HuH-7 (cell line): ENCODE measurements at regions not wholly inside any gene's neighbourhood (a gene's known extent, or its start where the extent isn't known, plus 50 kb on each side); places are given as distances from the start of the nearest gene placed in this dataset.
A peak's percentile ranks its signal among the peaks of the same experiment; 100 is the strongest.

Experiments used
- DNase-seq: peaks from one replicate; pipeline ENCODE4 v3.0.0; 2011; ENCODE audit warnings: low spot score

DNA sequence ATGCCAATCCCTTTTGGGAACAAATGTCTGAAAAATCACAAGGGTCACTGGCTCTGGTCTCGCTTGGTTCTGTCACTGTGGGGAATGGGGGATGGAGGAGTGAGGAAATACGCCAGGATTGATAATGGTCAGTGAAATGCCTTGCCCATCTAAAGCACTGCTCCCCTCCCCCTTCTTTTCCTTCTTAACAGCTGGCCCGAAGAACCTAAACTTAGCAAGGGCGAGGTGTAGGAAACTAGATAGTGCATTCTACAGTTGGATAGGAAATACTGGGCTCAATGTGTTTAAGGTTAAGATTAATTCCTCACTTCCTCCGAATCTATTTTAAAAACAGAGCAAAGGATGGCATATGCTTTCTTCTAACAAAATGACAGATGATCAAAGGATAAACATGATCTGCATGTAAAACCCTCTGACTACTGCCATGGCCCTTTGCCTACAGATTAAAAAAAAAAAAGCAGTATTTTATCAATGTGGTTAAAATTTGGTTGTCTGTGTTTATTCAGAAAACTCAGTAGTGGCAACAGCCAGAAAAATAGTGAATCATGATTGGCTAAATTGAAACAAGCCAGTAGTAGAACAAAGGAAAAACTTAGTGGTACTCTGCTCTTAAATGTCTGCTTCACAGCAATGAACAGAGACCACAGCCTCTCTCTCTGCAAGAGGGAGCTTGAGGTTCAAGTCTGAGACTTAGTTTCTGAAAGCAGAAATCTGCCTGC, 86.1 kb upstream of the VAV3 start:
- DNase-seq, result no peak

DNA sequence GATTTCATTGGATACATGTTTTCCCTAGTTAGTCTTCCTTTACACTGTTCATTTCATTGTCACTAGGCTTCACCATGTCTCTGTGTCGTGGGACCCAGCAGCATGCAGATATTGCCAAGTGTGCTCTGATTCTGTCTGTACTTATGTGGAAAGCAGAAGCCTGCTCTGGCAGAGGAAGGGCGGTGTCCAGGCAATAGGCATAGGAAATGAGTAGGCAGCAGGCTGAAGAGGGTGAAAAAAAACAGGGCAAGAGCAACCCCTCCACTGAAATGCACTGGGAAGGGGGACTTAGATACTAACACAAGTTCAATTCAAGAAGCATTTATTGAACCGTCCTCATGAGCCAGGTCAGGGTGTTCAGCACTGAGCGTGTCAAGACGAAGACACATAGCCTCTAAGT, 85.2 kb upstream of the VAV3 start:
- DNase-seq, result no peak

DNA sequence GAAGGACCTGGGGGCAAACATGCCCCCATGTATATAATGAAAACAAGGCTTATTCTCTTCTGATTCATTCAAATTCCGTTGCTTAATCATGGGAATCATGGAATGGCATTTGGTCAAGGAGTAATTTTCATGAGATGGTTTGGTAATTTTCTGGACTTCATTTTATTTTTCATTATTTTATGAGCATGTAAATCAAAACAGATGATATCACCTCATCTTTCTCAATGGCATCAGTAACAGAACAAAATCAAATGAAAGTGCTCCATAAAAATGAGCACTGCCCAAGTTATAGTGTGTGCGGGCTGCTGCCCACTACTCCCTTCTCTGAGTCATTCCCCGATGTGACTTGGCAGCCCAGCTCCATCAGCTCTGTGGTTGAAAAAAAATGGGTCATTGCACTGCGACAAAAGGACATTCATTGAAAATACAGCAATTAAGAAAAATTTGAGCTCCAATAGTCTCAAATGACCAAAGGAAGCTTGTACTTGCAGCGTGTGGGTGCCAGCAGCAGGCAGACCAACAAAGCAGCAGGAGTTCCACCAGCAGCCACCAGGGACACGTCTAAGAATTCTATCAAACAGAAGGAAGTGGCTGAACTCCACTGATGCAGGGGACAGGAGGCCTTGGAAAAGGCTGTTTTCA, 84.3 kb upstream of the VAV3 start:
- peak; percentile 31 for DNase-seq

DNA sequence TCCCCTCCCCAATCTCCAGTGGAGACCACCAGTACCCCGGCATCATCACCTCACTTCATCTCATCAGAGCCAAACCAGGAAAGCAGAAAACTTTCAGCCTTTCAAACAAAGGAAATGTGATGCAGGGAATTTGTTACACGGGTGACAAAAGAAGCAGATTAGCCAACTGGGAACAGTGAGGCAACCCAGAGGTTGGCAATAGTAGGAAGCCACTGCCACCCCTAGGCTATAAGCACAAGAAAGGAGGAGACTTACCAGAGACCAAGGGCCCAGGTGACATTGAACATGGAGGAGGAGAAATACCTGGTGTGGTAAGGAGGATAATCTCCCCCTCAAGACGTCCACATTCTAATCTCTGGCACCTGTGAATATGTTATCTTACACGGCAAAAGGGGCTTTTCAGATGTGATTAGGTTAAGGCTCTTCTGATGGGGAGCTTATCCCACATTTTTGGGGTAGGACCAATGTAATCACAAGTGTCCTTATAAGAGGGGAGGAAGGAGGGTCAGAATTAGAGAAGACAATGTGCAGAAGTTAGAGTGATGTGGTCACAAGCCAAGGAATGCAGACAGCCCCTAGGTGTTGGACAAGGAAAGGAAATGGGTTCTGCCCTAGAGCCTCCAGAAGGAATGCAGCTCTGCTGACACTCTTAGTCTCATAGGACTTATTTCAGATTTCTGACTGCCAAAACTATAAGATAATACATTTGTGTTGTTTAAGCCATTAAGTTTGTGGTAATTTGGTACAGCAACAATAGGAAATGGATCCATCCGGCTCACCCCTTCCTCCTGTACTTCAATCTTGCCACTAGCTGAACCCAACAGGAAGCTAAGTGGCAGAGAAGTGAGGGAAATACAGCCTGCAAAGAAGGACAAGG, 83.6 kb upstream of the VAV3 start:
- DNase-seq, result no peak

DNA sequence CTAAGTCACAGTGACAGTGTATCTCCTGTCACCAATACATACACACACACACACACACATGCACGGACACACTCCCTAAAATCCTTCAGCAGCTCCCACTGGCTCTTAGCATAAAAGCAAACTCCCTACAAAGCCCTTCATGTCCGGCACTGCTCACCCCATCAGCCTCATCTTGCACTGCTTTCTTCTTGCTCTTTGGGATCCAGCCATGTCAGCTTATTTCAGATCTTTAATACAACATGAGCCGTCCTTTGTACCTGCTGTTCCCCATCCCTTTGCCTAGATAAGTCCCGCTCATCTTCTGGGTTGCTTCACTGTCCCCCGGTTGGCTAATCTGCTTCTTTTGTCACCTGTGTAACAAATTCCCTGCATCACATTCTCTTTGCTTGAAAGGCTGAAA, 82.1 kb upstream of the VAV3 start:
- DNase-seq, result no peak

DNA sequence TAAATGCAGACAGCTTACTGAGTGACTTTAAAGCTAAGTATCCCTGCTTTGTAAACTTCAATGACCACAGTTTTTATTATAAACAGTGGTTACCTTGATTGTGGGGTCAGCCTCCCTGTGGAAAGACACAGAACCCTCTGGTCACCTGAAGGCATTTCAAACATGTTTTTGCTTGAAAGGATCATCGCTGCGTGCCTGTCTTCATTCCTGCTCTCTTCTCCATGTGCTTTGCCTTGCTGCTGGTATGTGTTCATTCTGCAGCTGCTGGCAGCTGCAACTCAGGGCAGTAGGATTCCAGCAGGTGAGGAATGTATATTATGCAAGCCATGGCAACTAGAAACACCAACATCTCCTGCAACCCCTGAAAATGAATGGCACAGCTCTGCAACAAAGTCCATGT, 81.0 kb upstream of the VAV3 start:
- no peak for DNase-seq

DNA sequence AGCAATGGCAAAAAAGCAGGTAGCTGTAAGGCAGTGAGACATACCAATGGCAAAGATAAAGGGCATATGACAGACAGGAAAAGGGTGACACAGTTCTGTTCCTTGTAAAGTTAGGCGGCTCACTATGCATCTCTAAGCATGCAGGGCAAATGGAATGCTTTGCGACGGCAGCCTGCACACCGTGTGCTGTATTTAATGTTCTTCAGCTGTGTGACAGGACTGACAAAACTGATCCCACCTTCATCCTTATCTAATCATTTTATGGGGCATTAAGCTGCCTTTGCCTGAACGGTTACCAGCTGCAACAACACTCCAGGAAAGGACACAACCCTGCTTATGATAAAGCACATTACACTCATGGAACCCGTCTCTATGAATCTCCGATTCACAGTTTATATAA, 80.5 kb upstream of the VAV3 start:
- DNase-seq, result no peak

DNA sequence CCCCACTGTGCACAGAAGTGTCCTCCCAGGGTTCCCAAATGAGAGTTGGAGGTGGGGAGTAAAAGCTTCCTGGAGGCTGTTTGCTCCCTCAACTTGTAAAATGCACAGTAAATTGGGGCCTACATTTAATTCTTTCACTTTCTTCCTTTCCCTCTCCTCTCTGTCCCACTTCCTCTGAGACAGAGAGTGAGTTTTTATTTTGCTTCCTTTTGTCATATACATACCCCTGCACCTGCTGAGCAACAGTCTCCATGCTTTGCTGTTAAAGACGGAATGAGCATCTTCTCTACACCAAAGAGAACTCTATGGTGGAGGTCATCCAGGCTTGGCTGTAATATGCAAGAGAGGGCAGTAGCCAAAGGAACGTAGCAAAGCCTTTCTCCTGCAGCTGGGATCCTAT, 79.3 kb upstream of the VAV3 start:
- DNase-seq, result no peak

DNA sequence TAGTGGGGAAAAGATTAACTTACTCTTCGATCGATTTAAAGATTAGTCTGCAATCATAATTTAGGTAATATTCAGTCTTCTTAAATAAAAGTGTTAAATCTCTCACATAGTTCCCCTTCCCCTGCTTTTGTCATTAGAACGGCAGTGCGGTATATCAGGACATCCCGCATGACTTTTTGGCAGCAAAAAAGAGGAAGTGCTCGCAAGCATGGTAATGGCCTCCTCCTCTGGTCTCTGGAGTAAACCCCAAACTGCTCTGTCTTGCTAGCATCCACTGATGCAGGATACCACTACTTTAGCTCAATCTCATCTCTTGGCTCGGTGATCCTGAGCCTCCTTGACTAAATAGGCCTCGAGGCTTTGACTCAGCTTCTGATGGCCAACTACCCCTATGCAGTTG, 78.7 kb upstream of the VAV3 start:
- DNase-seq, result no peak

DNA sequence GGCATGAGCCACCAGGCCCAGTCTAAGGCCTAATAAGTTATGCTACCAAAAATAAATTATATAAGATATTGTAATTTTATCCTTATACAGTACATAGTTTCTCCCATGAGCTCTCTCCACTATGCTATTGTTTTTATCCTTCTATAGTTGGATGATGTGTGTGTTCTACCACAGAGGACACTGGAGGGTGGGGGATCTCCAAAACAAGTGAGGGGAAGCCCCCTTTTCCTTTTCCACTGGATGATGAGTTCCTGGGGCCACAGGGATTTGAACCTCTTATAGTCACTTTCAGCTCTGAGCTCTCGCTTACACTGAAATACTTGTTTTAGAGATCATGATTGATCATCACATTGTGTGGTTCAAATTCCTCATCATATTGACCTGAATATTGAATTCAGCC, 77.6 kb upstream of the VAV3 start:
- DNase-seq, result no peak

DNA sequence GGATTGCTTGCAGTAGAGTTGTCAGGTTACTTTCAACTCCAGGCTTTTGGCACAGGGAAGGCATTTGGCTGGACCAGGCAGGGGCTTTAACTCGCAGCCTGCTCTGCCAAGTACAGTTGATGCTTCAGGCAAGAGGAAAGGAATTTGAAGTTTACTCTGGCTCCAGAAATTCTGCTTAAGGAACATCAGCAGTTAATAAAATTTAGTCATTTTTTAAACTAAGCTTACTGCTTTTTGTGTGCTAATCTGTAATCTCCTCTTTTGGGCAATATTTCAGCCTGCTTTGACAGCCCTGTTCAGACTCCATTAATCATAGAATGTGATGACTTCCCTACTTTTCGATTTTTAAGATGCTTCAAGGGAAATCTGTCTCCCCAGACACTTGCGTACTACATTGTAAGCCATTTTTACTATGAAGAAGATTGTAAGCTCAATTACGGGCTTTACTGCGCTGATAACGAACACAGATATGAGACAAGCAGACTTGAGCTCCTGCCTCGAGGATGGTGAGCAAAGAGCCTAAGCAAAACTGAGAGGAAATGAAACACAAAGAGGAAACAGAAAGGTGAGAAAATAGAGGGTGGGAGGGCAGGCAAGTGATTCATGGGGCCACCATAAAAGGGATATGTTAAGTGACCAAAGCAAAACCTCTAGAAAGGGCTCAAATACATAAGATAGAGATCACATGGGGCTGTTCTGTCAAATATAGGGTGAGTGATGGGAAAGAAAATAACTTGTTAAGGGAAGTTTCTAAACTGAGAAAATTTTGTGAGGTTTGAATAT, 76.6 kb upstream of the VAV3 start:
- no peak for DNase-seq

DNA sequence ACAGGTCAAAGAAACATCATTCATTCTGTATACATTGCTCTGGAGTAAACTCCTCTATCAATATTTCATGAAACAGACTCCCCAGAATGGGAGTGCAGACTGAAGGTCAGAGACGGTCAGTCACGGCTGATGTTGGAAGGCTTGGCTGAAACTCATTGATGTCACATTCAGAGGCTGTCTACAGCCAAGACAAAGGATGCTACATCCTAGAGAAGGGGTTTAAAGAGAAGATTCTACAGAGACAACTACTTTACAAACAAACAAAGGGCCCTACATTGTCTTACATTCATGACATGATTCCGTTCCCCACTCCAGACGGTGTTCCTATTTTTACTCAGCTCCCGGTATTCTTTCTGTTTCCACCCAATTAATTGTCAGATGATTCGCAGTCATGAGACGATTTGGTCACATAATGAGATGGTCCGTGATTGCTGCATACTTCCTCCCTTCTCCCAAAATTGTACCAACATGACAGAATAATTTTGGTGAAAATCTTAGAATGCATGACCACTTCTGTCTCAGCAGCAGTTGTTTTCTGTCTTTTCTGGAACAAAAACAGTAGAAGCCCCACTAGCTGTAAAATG, 73.8 kb upstream of the VAV3 start:
- no peak for DNase-seq

DNA sequence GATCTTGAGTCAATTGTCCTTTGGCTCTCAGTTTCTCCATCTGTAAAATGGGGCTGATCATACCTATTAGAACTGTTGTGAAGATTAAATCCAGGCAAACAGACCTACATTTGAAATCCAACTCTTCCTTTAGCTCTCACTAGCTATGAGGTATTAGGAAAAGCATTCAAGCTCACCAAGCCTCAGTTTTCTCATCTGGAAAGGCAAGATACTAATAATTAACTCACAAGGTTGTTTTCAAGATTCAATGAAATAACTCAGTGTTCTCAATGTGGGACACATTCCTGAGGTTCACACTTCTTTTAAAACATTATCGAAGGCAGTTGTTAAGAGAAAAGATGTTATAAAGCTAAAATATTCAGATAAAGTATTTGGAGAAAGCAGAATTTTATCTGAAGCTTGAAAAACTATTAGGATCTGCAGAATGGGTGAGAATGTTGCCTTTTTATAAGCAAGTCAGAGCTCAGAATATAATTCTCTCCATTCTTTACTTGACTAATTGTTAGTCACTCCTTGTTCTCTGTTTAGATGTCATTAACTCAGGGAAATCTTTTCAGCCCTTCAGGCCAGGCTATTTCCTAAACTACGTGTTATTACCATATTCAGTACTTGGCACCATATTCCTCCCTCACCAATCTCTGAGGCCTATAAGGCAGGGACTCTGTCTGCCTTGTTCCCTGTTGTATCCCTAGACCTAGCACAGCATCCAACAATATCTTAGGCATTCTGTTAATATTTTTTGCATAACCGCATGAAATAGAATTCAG, 72.0 kb upstream of the VAV3 start:
- DNase-seq, result no peak

DNA sequence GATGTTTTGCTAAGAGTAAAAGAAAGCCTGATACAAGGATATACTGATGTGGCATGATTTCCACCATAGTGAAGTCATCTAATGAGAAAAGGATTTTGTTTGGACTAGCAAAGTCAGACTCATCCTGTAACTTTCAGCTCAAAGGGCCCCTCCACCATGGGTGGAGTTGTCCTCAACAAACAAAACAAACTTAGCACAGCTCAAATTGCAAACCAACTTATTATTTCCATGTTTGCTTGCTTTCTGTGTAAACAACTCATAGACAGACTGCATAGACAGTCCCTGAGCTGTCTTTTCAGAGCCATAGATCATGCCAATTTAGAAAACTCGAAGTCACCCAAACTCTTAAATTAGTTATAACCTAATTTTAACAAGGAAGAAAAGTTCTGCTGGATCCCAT, 69.4 kb upstream of the VAV3 start:
- DNase-seq, result no peak

DNA sequence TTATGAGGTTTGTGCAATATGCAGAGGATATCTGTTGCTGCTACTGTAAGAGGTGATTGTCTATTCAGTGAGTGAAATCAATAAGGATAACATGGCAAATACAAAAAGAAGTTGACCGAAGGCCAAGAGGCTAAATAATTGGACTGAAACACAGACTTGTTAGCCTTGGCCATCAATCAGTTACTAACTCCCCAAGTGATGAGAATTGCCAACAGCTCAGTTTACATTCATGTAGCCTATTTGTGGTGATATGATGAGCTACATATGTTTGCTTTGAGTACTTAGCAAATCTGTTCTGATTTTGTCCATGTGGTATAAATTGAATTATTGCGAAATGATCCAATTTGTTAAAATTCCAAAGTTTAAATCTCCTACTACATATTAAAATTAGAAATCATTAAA, 68.6 kb upstream of the VAV3 start:
- no peak for DNase-seq

DNA sequence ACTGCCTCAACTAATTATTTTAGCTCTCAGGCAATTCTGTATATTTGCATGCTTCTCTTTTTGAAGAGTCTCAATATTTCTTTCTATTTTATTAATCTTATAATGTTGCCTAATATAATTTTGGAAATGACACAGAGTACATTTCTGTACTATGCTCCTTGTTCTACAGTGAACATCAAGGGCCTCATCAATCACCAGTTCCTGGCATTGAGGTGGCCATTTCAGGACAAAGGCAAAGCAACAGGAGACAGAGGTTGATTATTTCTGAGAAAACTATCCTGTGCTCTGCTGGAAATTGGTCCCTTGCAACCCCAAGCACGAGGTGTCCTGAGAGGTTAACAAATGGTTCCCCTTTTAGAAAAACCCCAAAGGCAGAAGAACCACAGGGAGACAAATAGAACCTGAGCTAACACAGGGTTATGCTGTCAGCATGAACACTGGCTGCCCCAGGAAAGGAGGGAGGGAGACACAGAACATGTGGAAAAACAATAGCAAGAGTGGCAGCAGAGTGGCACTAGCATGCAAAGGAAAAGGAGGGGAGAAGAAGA, 63.9 kb upstream of the VAV3 start:
- no peak for DNase-seq

DNA sequence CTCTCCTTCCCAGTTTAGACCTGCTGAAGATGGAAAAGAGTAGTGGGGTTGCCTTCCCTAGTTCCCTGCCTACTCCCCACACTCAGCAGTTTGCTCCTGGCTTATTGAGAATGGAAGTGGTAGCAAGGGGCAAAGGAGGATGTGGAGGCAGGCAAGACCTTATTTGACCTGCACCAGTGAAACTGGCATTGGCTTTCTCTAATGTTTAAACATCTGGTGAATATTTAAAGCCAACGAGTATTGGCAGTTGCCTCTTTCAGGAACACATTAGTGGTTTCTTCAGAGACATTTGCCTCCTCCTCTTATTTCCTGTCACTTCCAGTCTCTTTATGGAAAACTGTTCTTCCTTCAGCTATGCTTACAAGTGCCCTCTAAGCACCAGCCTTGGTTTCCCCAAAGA, 62.4 kb upstream of the VAV3 start:
- DNase-seq, result no peak

DNA sequence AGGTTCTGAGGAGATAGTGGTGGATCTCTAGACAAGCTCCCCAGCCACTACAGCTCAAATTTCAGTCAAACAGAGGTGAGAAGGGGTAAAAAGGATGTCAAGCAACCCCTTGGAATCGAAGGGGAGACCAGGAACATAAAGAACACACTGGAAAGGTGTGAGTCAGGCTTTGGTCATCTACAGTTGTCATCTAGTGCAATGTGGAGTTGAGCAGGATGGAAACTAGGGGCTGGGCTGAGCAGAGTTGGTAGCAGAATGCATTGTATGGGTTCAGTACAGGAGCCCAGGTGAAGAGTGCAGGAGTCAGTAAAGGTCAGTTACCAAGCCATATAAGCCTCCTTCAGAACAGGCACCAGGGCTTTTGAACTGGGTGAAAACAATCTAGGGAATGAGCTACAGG, 52.7 kb upstream of the VAV3 start:
- no peak for DNase-seq

DNA sequence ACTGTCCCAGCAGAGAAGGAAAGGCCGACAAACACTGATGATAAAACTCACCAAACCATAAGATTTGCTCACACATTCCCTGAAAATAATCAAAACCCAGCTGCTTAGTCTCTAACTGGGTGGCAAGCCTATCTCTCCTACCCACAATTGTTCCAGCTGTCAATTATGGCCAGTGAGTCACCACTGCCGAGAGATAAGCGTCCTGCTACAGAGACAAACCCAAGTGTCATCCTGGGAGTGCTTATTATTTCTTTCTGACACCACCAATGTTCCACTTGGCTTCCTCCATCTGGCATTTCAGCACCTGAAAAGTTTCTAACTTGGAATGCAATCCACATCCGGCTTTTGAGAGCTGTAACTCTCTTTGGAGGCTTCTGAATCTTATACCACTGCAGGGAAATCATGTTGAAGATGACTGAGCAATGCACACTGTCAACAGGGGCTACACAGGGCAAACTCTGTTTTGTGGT, 51.5 kb upstream of the VAV3 start:
- no peak for DNase-seq
